Esophagus squamous epithelium (tissue), 4 donors: ENCODE measurements at regions not wholly inside any gene's neighbourhood (a gene's known extent, or its start where the extent isn't known, plus 50 kb on each side); places are given as distances from the start of the nearest gene placed in this dataset.

Experiments
- POLR2A ChIP-seq, 4 donors: fragments of 450-650 bp; IDR thresholded peaks; one replicate each; pipeline ENCODE4 v1.6.1; 2017; ENCODE audit warnings: antibody characterized with exemption in 4 of 4, mild to moderate bottlenecking in 4 of 4, moderate library complexity in 3 of 4
- TF ChIP-seq, protein P1 (sequence below), 6 experiments: fragments of 450-650 bp in 4 of 6; fragments of 200-600 bp in 2 of 6; sonication (generic) in 2 of 6; IDR thresholded peaks; one replicate each; pipeline ENCODE4 v1.5.1; 2016 to 2019; ENCODE audit warnings: antibody characterized with exemption in 6 of 6, mild to moderate bottlenecking in 4 of 6, moderate library complexity in 4 of 6

DNA sequence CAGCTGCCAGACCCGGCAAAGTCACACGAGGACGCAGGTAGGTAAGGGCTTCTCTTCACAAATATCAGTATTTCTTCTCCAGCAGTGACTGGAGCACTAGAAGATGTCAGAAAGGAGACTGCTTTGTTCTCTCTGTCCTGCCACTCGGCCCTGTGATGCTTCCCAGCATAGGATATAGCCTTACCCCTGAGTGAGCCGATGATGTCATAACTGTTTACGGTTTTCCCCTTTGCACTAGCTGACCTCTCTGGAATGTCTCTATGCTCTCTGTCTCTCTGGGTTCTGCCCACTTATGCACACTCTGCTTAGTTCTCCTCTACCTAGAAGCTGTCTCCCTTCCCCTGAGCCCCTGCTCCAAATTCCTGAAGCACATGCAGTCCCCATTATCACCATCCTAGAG, 167.5 kb upstream of the PODXL start:
- TF ChIP-seq, protein P1, sequence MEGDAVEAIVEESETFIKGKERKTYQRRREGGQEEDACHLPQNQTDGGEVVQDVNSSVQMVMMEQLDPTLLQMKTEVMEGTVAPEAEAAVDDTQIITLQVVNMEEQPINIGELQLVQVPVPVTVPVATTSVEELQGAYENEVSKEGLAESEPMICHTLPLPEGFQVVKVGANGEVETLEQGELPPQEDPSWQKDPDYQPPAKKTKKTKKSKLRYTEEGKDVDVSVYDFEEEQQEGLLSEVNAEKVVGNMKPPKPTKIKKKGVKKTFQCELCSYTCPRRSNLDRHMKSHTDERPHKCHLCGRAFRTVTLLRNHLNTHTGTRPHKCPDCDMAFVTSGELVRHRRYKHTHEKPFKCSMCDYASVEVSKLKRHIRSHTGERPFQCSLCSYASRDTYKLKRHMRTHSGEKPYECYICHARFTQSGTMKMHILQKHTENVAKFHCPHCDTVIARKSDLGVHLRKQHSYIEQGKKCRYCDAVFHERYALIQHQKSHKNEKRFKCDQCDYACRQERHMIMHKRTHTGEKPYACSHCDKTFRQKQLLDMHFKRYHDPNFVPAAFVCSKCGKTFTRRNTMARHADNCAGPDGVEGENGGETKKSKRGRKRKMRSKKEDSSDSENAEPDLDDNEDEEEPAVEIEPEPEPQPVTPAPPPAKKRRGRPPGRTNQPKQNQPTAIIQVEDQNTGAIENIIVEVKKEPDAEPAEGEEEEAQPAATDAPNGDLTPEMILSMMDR (IDR thresholded peaks at IDR 0.05), result no peak
- no peak for TF ChIP-seq POLR2A (IDR thresholded peaks at IDR 0.05)
